SK-N-SH (cell line): ENCODE measurements at regions not wholly inside any gene's neighbourhood (a gene's known extent, or its start where the extent isn't known, plus 50 kb on each side); places are given as distances from the start of the nearest gene placed in this dataset.
A peak's percentile ranks its signal among the peaks of the same experiment; 100 is the strongest.

Experiments
- CTCF ChIA-PET: fragments of 300-600, 350-600 bp; formaldehyde crosslinking; extraction: SDS; loops from one replicate; lab custom pipeline; 2021; lab: Yijun Ruan, JAX
- POLR2A ChIA-PET: fragments of 350-600 bp; sonication (Branson Sonifier 250); formaldehyde crosslinking; extraction: SDS; loops from one replicate; lab custom pipeline; 2020; ENCODE audit warnings: antibody characterized with exemption, inconsistent platforms; lab: Yijun Ruan, JAX
- DNase-seq: peaks from one replicate; pipeline ENCODE4 v3.0.0; 2012
- H2AFZ ChIP-seq: fragments of 200-600 bp; sonication (generic); 2 replicates; pipeline ENCODE4 v1.8.1; 2016; ENCODE audit warnings: antibody characterized with exemption, mild to moderate bottlenecking, low read depth
- H3F3A ChIP-seq: fragments of 200-600 bp; sonication (generic); replicated peaks from 2 replicates; pipeline ENCODE3; 2016; ENCODE audit warnings: antibody characterized with exemption, mild to moderate bottlenecking; ENCODE audit not compliant: insufficient read depth
- H3K27ac ChIP-seq, 2 experiments: fragments of 200-500 bp in 1 of 2; fragments of 200-600 bp in 1 of 2; sonication (Bioruptor generic) in 1 of 2; sonication (generic), shearing (Covaris generic) in 1 of 2; 2 replicates each; pipeline versions ENCODE4 v1.5.1 to v1.6.1; 2014 to 2016; ENCODE audit warnings: low read depth in 2 of 2, inconsistent platforms in 1 of 2, low read length in 1 of 2, mild to moderate bottlenecking in 1 of 2, mixed read lengths in 1 of 2
- H3K27me3 ChIP-seq: fragments of 200-600 bp; sonication (generic), shearing (Covaris generic); 2 replicates; pipeline ENCODE4 v1.6.1; 2016; ENCODE audit warnings: mixed run types; ENCODE audit not compliant: insufficient read depth
- H3K36me3 ChIP-seq, 2 experiments: fragments of 200-500 bp in 1 of 2; fragments of 200-600 bp in 1 of 2; sonication (Bioruptor generic) in 1 of 2; sonication (generic) in 1 of 2; replicated peaks in 1 of 2; 2 replicates each; pipeline versions ENCODE3 to v1.5.1; 2014 to 2016; ENCODE audit warnings: low read length in 1 of 2, mild to moderate bottlenecking in 1 of 2; ENCODE audit not compliant: insufficient read depth in 2 of 2, control insufficient read depth in 1 of 2
- H3K4me1 ChIP-seq, 2 experiments: fragments of 200-500 bp in 1 of 2; fragments of 200-600 bp in 1 of 2; sonication (Bioruptor generic) in 1 of 2; sonication (generic), shearing (Covaris generic) in 1 of 2; 2 replicates each; pipeline versions ENCODE4 v1.5.1 to v1.6.1; 2014 to 2016; ENCODE audit warnings: low read depth in 1 of 2, low read length in 1 of 2, mixed run types in 1 of 2; ENCODE audit not compliant: insufficient read depth in 2 of 2, control insufficient read depth in 1 of 2
- H3K4me2 ChIP-seq: fragments of 200-600 bp; sonication (generic), shearing (Covaris generic); 2 replicates; pipeline ENCODE4 v1.6.1; 2017; ENCODE audit warnings: mixed run types
- H3K4me3 ChIP-seq, 2 experiments: fragments of 200-500 bp in 1 of 2; fragments of 200-600 bp in 1 of 2; sonication (Bioruptor generic) in 1 of 2; sonication (generic), shearing (Covaris generic) in 1 of 2; 2 replicates each; pipeline versions ENCODE4 v1.5.1 to v1.8.1; 2014 to 2016; ENCODE audit warnings: low read depth in 2 of 2, inconsistent platforms in 1 of 2, low read length in 1 of 2, mild to moderate bottlenecking in 1 of 2, mixed read lengths in 1 of 2, moderate library complexity in 1 of 2
- H3K79me2 ChIP-seq: fragments of 200-600 bp; sonication (generic); 2 replicates; pipeline ENCODE4 v1.8.1; 2017; ENCODE audit warnings: mild to moderate bottlenecking; ENCODE audit not compliant: insufficient read depth
- H3K9ac ChIP-seq: fragments of 200-600 bp; sonication (generic); 2 replicates; pipeline ENCODE4 v1.6.1; 2017; ENCODE audit warnings: mixed run types
- H3K9me2 ChIP-seq: fragments of 200-600 bp; sonication (generic); 2 replicates; pipeline ENCODE4 v1.6.1; 2017; ENCODE audit warnings: mixed run types
- H3K9me3 ChIP-seq: fragments of 200-600 bp; sonication (generic); 2 replicates; pipeline ENCODE4 v1.6.1; 2017; ENCODE audit warnings: mixed run types, mild to moderate bottlenecking, moderate library complexity
- H4K20me1 ChIP-seq: fragments of 200-600 bp; sonication (generic); 2 replicates; pipeline ENCODE4 v1.6.1; 2017; ENCODE audit warnings: mild to moderate bottlenecking, mixed run types; ENCODE audit not compliant: insufficient read depth
- CHD2 ChIP-seq: fragments of 150-350 bp; IDR thresholded peaks from 2 replicates; pipeline ENCODE4 v1.6.1; 2018; ENCODE audit warnings: low read length; ENCODE audit not compliant: partially characterized antibody
- EP300 ChIP-seq, 2 experiments: IDR thresholded peaks; 2 replicates each; pipeline versions ENCODE4 v1.4.0 to v1.6.1; 2012; ENCODE audit warnings: borderline replicate concordance in 1 of 2, low read depth in 1 of 2, low read length in 1 of 2
- EZH2phosphoT487 ChIP-seq: fragments of 200-600 bp; sonication (generic); IDR thresholded peaks from 2 replicates; pipeline ENCODE4 v1.6.1; 2017; ENCODE audit warnings: low read depth, mixed run types, mild to moderate bottlenecking, antibody characterized with exemption, moderate library complexity, borderline replicate concordance
- FOSL2 ChIP-seq: IDR thresholded peaks from 2 replicates; pipeline ENCODE4 v1.4.0; 2012; ENCODE audit warnings: low read depth, mild to moderate bottlenecking, moderate library complexity, borderline replicate concordance
- FOXM1 ChIP-seq: IDR thresholded peaks from 2 replicates; pipeline ENCODE4 v1.4.0; 2012; ENCODE audit warnings: low read depth, mild to moderate bottlenecking
- IRF3 ChIP-seq: fragments of 150-350 bp; IDR thresholded peaks from 2 replicates; pipeline ENCODE4 v1.6.1; 2016; ENCODE audit warnings: mild to moderate bottlenecking, low read depth, low read length
- JUND ChIP-seq: IDR thresholded peaks from 2 replicates; pipeline ENCODE4 v1.4.0; 2012
- NFIC ChIP-seq: IDR thresholded peaks from 2 replicates; pipeline ENCODE4 v1.4.0; 2012; ENCODE audit warnings: borderline replicate concordance
- NRF1 ChIP-seq: IDR thresholded peaks from 2 replicates; pipeline ENCODE4 v1.6.1; 2012; ENCODE audit warnings: low read depth, mild to moderate bottlenecking, low read length
- RXRA ChIP-seq: IDR thresholded peaks from 2 replicates; pipeline ENCODE4 v1.4.0; 2012; ENCODE audit warnings: low read depth, mild to moderate bottlenecking, borderline replicate concordance
- TEAD4 ChIP-seq: IDR thresholded peaks from 2 replicates; pipeline ENCODE4 v1.4.0; 2012; ENCODE audit warnings: mild to moderate bottlenecking, borderline replicate concordance; ENCODE audit not compliant: insufficient read depth
- USF1 ChIP-seq: IDR thresholded peaks from 2 replicates; pipeline ENCODE4 v1.4.0; 2012; ENCODE audit warnings: low read depth, borderline replicate concordance
- USF2 ChIP-seq: fragments of 150-350 bp; IDR thresholded peaks from 2 replicates; pipeline ENCODE4 v1.6.1; 2017; ENCODE audit warnings: antibody characterized with exemption, low read length, low read depth, borderline replicate concordance
- YY1 ChIP-seq: IDR thresholded peaks from 2 replicates; pipeline ENCODE4 v1.4.0; 2012; ENCODE audit warnings: low read depth, mild to moderate bottlenecking
- WGBS: methylation state at CpG from one replicate; pipeline ENCODE4 v1.1.6; 2017; ENCODE audit warnings: low lambda C conversion rate; 5-methylcytosine and 5-hydroxymethylcytosine counted together
- TF ChIP-seq, protein P1 (sequence below): IDR thresholded peaks from 2 replicates; pipeline ENCODE4; 2012
- TF ChIP-seq, protein P2 (sequence below): fragments of 200-600 bp; sonication (generic); IDR thresholded peaks from 2 replicates; pipeline ENCODE4 v1.6.1; 2017; ENCODE audit warnings: antibody characterized with exemption, mild to moderate bottlenecking, moderate library complexity

GRCh38 chr20:48385114-48385513 is 442.7 kb downstream of the PREX1 start:
- Histone ChIP-seq H3K9me3 (no peaks in the 10 kb centered on the region), H3K79me2 (no peaks in the 10 kb centered on the region), H2AFZ (no peak overlapping the region), H3K36me3 (no peaks in the 10 kb centered on the region), H3K9ac (no peak overlapping the region), H4K20me1 (no peaks in the 10 kb centered on the region), H3K9me2 (no peaks in the 10 kb centered on the region), H3K27me3 (no peaks in the 10 kb centered on the region)
- no peak for DNase-seq
- ChIA-PET CTCF (no interaction called here), POLR2A (no interaction called here)
- TF ChIP-seq TEAD4 (no peak), USF1 (no peak), EP300 (IDR thresholded peaks at IDR 0.05; ENCODE audit: borderline replicate concordance in 1 of 2, low read depth in 1 of 2, low read length in 1 of 2) (no peak)
- TF ChIP-seq, protein P1, sequence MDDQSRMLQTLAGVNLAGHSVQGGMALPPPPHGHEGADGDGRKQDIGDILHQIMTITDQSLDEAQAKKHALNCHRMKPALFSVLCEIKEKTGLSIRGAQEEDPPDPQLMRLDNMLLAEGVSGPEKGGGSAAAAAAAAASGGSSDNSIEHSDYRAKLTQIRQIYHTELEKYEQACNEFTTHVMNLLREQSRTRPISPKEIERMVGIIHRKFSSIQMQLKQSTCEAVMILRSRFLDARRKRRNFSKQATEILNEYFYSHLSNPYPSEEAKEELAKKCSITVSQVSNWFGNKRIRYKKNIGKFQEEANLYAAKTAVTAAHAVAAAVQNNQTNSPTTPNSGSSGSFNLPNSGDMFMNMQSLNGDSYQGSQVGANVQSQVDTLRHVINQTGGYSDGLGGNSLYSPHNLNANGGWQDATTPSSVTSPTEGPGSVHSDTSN = no peak
- TF ChIP-seq, all 33 proteins: peak for 0
- WGBS = 71% methylated on average over 7 of the region's 17 CpGs
- H3F3A ChIP-seq = no peaks in the 10 kb centered on the region
- H3K4me2 ChIP-seq = no peak overlapping the region
- H3K27ac ChIP-seq = no peak overlapping the region
- no peak overlapping the region for H3K4me3 ChIP-seq
- H3K4me1 ChIP-seq = peaks cover 3 to 7% of the 10 kb centered on the region in 2 experiments; a peak in 2 of 4 replicates

DNA sequence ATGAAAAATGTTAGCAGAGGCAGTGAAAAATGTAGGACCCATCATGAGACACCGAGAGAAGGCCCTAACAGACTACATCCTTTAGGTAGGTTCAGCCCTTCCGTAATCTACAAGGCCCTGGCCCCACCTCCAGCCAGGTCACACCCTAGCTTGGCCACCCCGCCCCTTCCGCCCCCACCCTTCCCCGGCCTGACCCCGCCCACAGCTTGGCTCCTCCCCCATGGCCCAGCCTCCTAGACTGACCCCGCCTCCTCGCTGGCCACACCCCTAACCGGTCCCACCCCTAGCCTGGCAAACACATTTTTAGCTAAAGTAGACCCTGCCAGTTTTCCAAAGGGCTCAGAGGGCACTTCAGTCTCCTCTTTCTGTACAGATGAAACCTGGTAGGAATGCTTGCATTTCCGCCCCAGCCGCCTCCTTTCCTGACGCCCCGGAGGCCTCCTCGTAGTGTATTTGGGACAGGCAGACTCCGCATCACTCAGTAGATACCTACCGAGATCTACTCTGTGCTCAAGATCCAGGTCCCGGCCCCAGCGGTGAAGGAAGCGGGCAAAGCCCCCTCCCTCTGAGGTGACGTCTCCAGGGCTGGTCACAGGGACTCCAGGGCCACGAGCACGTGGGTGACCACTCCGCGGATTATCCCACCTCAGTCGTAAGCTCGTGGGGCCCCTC is 443.5 kb downstream of the PREX1 start:
- H3K9me2 ChIP-seq = no peaks in the 10 kb centered on the region
- no peak overlapping the region for H3K27ac ChIP-seq
- H3K4me3 ChIP-seq = no peak overlapping the region
- H4K20me1 ChIP-seq = no peaks in the 10 kb centered on the region
- H3K4me2 ChIP-seq = no peak overlapping the region
- CTCF ChIA-PET = no interaction called here
- H3K9ac ChIP-seq = no peak overlapping the region
- H3K27me3 ChIP-seq = no peaks in the 10 kb centered on the region
- H2AFZ ChIP-seq = no peak overlapping the region
- H3K9me3 ChIP-seq = no peaks in the 10 kb centered on the region
- TF ChIP-seq IRF3 (no peak), JUND (no peak), USF2 (no peak), RXRA (no peak), NRF1 (no peak), FOXM1 (no peak), FOSL2 (no peak), CHD2 (no peak), NFIC (no peak), EZH2phosphoT487 (no peak), TEAD4 (no peak), YY1 (no peak)
- TF ChIP-seq, protein P2, sequence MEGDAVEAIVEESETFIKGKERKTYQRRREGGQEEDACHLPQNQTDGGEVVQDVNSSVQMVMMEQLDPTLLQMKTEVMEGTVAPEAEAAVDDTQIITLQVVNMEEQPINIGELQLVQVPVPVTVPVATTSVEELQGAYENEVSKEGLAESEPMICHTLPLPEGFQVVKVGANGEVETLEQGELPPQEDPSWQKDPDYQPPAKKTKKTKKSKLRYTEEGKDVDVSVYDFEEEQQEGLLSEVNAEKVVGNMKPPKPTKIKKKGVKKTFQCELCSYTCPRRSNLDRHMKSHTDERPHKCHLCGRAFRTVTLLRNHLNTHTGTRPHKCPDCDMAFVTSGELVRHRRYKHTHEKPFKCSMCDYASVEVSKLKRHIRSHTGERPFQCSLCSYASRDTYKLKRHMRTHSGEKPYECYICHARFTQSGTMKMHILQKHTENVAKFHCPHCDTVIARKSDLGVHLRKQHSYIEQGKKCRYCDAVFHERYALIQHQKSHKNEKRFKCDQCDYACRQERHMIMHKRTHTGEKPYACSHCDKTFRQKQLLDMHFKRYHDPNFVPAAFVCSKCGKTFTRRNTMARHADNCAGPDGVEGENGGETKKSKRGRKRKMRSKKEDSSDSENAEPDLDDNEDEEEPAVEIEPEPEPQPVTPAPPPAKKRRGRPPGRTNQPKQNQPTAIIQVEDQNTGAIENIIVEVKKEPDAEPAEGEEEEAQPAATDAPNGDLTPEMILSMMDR = no peak
- no peaks in the 10 kb centered on the region for H3K36me3 ChIP-seq
- 90% methylated on average over 14 of the region's 26 CpGs for WGBS
- H3F3A ChIP-seq = no peaks in the 10 kb centered on the region
- POLR2A ChIA-PET = no interaction called here
- no peaks in the 10 kb centered on the region for H3K79me2 ChIP-seq
- peak; percentile 77 for DNase-seq
- H3K4me1 ChIP-seq = peaks cover 3 to 7% of the 10 kb centered on the region in 2 experiments; a peak in 2 of 4 replicates
